Panc1 (cell line): ENCODE measurements at regions not wholly inside any gene's neighbourhood (a gene's known extent, or its start where the extent isn't known, plus 50 kb on each side); places are given as distances from the start of the nearest gene placed in this dataset.

Experiments
- ATAC-seq: fragments of 200-7000 bp; cut with Tn5 transposase; 2 replicates; pipeline ENCODE4 v1.9.1; 2020; ENCODE audit warnings: mild to moderate bottlenecking, moderate library complexity
- BruUV-seq: library from RNA; stranded (reverse); fragments of 400-500 nt; replicated peaks from 2 replicates; lab custom pipeline; 2021; lab: Mats Ljungman, UMichigan
- CTCF ChIA-PET: fragments of 300-600 bp; sonication (Branson Sonifier 250); formaldehyde crosslinking; loops from one replicate; lab custom pipeline; 2022; ENCODE audit warnings: antibody characterized with exemption; lab: Charles Lee
- POLR2A ChIA-PET: fragments of 300-600 bp; sonication (Branson Sonifier 250); formaldehyde crosslinking; loops from one replicate; lab custom pipeline; 2022; ENCODE audit warnings: antibody characterized with exemption; lab: Charles Lee
- DNase-seq: peaks from one replicate; pipeline ENCODE4 v3.0.0-alpha.2; 2010; ENCODE audit warnings: low read depth, low spot score
- H3K27ac ChIP-seq: 2 replicates; pipeline ENCODE4 v1.5.1; 2011; ENCODE audit warnings: mild to moderate bottlenecking, low read length, inconsistent platforms
- H3K27me3 ChIP-seq: fragments of 200-500 bp; sonication (Bioruptor generic); 2 replicates; pipeline ENCODE4 v1.6.0; 2014; ENCODE audit warnings: low read length, inconsistent platforms; ENCODE audit not compliant: control insufficient read depth, insufficient read depth
- H3K36me3 ChIP-seq: fragments of 200-500 bp; sonication (Bioruptor generic); 2 replicates; pipeline ENCODE4 v1.5.1; 2014; ENCODE audit warnings: inconsistent platforms, mild to moderate bottlenecking, low read length, moderate library complexity; ENCODE audit not compliant: control insufficient read depth, insufficient read depth
- H3K4me1 ChIP-seq: 2 replicates; pipeline ENCODE4 v1.5.1; 2011; ENCODE audit warnings: inconsistent platforms, mild to moderate bottlenecking, low read length, moderate library complexity; ENCODE audit not compliant: control insufficient read depth, insufficient read depth
- H3K4me3 ChIP-seq, 2 experiments: 2 replicates each; pipeline ENCODE4 v1.5.1; 2011 to 2012; ENCODE audit warnings: low read depth in 2 of 2, low read length in 2 of 2, mild to moderate bottlenecking in 2 of 2, inconsistent platforms in 1 of 2, moderate library complexity in 1 of 2
- H3K9me3 ChIP-seq: fragments of 200-500 bp; sonication (Bioruptor generic); 2 replicates; pipeline ENCODE4 v1.5.1; 2014; ENCODE audit warnings: low read depth, mild to moderate bottlenecking, inconsistent platforms, low read length, moderate library complexity; ENCODE audit not compliant: control insufficient read depth, insufficient read depth
- CTCF ChIP-seq: fragments of 450-650 bp; IDR thresholded peaks from 2 replicates; pipeline ENCODE4 v1.5.1; 2017; ENCODE audit warnings: mild to moderate bottlenecking
- POLR2AphosphoS5 ChIP-seq: IDR thresholded peaks from 2 replicates; pipeline ENCODE4 v1.6.1; 2012; ENCODE audit warnings: mild to moderate bottlenecking, low read depth, low read length, moderate library complexity
- REST ChIP-seq, 2 experiments: IDR thresholded peaks; 2 replicates each; pipeline ENCODE4 v1.6.1; 2011 to 2012; ENCODE audit warnings: low read depth in 2 of 2, control low read depth in 1 of 2, low read length in 1 of 2, mild to moderate bottlenecking in 1 of 2, moderate library complexity in 1 of 2; ENCODE audit not compliant: insufficient read depth in 1 of 2
- SIN3A ChIP-seq: IDR thresholded peaks from 2 replicates; pipeline ENCODE4 v1.6.1; 2012; ENCODE audit warnings: low read depth, mild to moderate bottlenecking, low read length, moderate library complexity, borderline replicate concordance; ENCODE audit not compliant: insufficient read depth
- TCF7L2 ChIP-seq: IDR thresholded peaks from 2 replicates; pipeline ENCODE4 v1.6.1; 2011; ENCODE audit warnings: mild to moderate bottlenecking, low read depth, low read length, inconsistent platforms
- in situ Hi-C: cut with HindIII; loops from 2 replicates; pipeline ENCODE4 v1.10.0; 2016; ENCODE audit warnings: low sequenced_read_pairs, low pct_unique_long_range_greater_than_20kb
- intact Hi-C: fragments of 100-400 bp; cut with micrococcal nuclease; formaldehyde crosslinking; loops from one replicate; pipeline ENCODE4 v1.10.0; 2022; ENCODE audit not compliant: unreplicated experiment

- Histone ChIP-seq H3K4me1 (no peaks in the 10 kb centered on the region), H3K4me3 (no peak overlapping the region), H3K27ac (no peak overlapping the region), H3K9me3 (no peaks in the 10 kb centered on the region), H3K27me3 (no peaks in the 10 kb centered on the region), H3K36me3 (no peaks in the 10 kb centered on the region)
- no peak for TF ChIP-seq TCF7L2
- TF ChIP-seq POLR2AphosphoS5 = no peak
- TF ChIP-seq SIN3A = no peak
- no peak for TF ChIP-seq CTCF
- no peak for TF ChIP-seq REST (IDR thresholded peaks at IDR 0.05; ENCODE audit: insufficient read depth in 1 of 2, low read depth in 2 of 2, low read length in 1 of 2)
- in situ Hi-C loops = no loop called here
- no peak for ATAC-seq
- no TSS peak for BruUV-seq
- POLR2A ChIA-PET = no interaction called here
- intact Hi-C loops = no loop called here
- no peak for DNase-seq
- CTCF ChIA-PET = no interaction called here
These were observed 302.3 kb upstream of the TBX3 start for GRCh38 chr12:114986178-114986714.

GRCh38 chr12:114984634-114985061, 300.7 kb upstream of the TBX3 start:
- no TSS peak for BruUV-seq
- no peak for DNase-seq
- Histone ChIP-seq H3K4me1 (no peaks in the 10 kb centered on the region), H3K9me3 (no peaks in the 10 kb centered on the region), H3K36me3 (no peaks in the 10 kb centered on the region), H3K4me3 (no peak overlapping the region), H3K27me3 (no peaks in the 10 kb centered on the region), H3K27ac (no peak overlapping the region)
- ATAC-seq = no peak
- ChIA-PET CTCF (no interaction called here), POLR2A (no interaction called here)
- intact Hi-C loops = no loop called here
- in situ Hi-C loops = no loop called here
- TF ChIP-seq REST (IDR thresholded peaks at IDR 0.05; ENCODE audit: insufficient read depth in 1 of 2, low read depth in 2 of 2, low read length in 1 of 2) = no peak
- no peak for TF ChIP-seq SIN3A
- TF ChIP-seq POLR2AphosphoS5 = no peak
- no peak for TF ChIP-seq CTCF
